CD14-positive monocyte (primary cell): ENCODE measurements at regions not wholly inside any gene's neighbourhood (a gene's known extent, or its start where the extent isn't known, plus 50 kb on each side); places are given as distances from the start of the nearest gene placed in this dataset.
A peak's percentile ranks its signal among the peaks of the same experiment; 100 is the strongest.

Experiments
- DNase-seq, 3 donors: peaks; one replicate each; pipeline ENCODE4 v3.0.0-alpha.2; 2011 to 2022
- H2AFZ ChIP-seq: 2 replicates; pipeline ENCODE4 v1.6.0; 2012; ENCODE audit warnings: mild to moderate bottlenecking, low read depth, low read length, inconsistent platforms; ENCODE audit not compliant: insufficient read depth, poor library complexity, severe bottlenecking
- H3K27ac ChIP-seq, 2 donors: 1 replicate in 1 of 2; 2 replicates in 1 of 2; pipeline ENCODE4 v1.5.1; 2012 to 2013; ENCODE audit warnings: low read length in 2 of 2, control low read depth in 1 of 2, inconsistent platforms in 1 of 2, low read depth in 1 of 2, mild to moderate bottlenecking in 1 of 2
- H3K27me3 ChIP-seq, 2 donors: one replicate each; pipeline versions ENCODE4 v1.6.0 to v1.6.1; 2011 to 2013; ENCODE audit warnings: low read length in 2 of 2; ENCODE audit not compliant: control insufficient read depth in 2 of 2, insufficient read depth in 2 of 2
- H3K36me3 ChIP-seq, 2 donors: replicated peaks in 1 of 2; 1 replicate in 1 of 2; 2 replicates in 1 of 2; pipeline versions ENCODE4 v1.5.1 to v1.6.1; 2012 to 2013; ENCODE audit warnings: low read length in 2 of 2, control low read depth in 1 of 2, inconsistent platforms in 1 of 2, mild to moderate bottlenecking in 1 of 2; ENCODE audit not compliant: insufficient read depth in 2 of 2, control insufficient read depth in 1 of 2
- H3K4me1 ChIP-seq, 2 donors: 1 replicate in 1 of 2; 2 replicates in 1 of 2; pipeline versions ENCODE4 v1.5.1 to v1.6.1; 2012 to 2013; ENCODE audit warnings: low read length in 2 of 2, control low read depth in 1 of 2, inconsistent platforms in 1 of 2, mild to moderate bottlenecking in 1 of 2, moderate library complexity in 1 of 2; ENCODE audit not compliant: insufficient read depth in 2 of 2, control insufficient read depth in 1 of 2
- H3K4me2 ChIP-seq: replicated peaks from 2 replicates; pipeline ENCODE3; 2012; ENCODE audit warnings: low read length, moderate library complexity, mild to moderate bottlenecking; ENCODE audit not compliant: poor library complexity, severe bottlenecking; ENCODE audit errors: extremely low read depth
- H3K4me3 ChIP-seq, 3 experiments: fragments of 200-600 bp in 1 of 3; sonication (generic) in 1 of 3; replicated peaks in 1 of 3; 1 replicate in 2 of 3; 2 replicates in 1 of 3; pipeline ENCODE4 v1.5.1; 2011 to 2013; ENCODE audit warnings: low read length in 3 of 3, mild to moderate bottlenecking in 3 of 3, control low read depth in 2 of 3, low read depth in 2 of 3, inconsistent platforms in 1 of 3, moderate library complexity in 1 of 3
- H3K79me2 ChIP-seq: 2 replicates; pipeline ENCODE4 v1.6.0; 2012; ENCODE audit warnings: mild to moderate bottlenecking, control low read depth, inconsistent platforms, low read length, moderate library complexity; ENCODE audit not compliant: insufficient read depth
- H3K9ac ChIP-seq: 2 replicates; pipeline ENCODE4 v1.6.0; 2017; ENCODE audit warnings: low read length, mild to moderate bottlenecking; ENCODE audit not compliant: insufficient read depth, poor library complexity, severe bottlenecking
- H3K9me3 ChIP-seq, 2 donors: replicated peaks in 1 of 2; 1 replicate in 1 of 2; 2 replicates in 1 of 2; pipeline versions ENCODE4 v1.5.1 to v1.6.1; 2012 to 2013; ENCODE audit warnings: low read length in 2 of 2, control low read depth in 1 of 2; ENCODE audit not compliant: control insufficient read depth in 1 of 2, insufficient read depth in 1 of 2
- H4K20me1 ChIP-seq: 2 replicates; pipeline ENCODE4 v1.6.0; 2012; ENCODE audit warnings: mild to moderate bottlenecking, low read length, control low read depth, moderate library complexity; ENCODE audit not compliant: insufficient read depth
- H3K27ac Mint-ChIP-seq, 7 donors: one replicate each; pipeline ENCODE4 v1.8.0; 2020; ENCODE audit warnings: mild to moderate bottlenecking in 7 of 7, mixed read lengths in 7 of 7, moderate library complexity in 6 of 7, inconsistent platforms in 2 of 7
- H3K27me3 Mint-ChIP-seq, 3 donors: one replicate each; pipeline ENCODE4 v1.8.0; 2021 to 2022; ENCODE audit warnings: low read depth in 3 of 3, mild to moderate bottlenecking in 3 of 3, mixed read lengths in 3 of 3, moderate library complexity in 3 of 3, inconsistent platforms in 1 of 3
- H3K36me3 Mint-ChIP-seq, 2 donors: one replicate each; pipeline ENCODE4 v1.8.0; 2020; ENCODE audit warnings: mixed read lengths in 2 of 2, inconsistent platforms in 1 of 2, mild to moderate bottlenecking in 1 of 2
- H3K4me1 Mint-ChIP-seq: one replicate; pipeline ENCODE4 v1.8.0; 2020; ENCODE audit warnings: mild to moderate bottlenecking, mixed read lengths
- H3K4me3 Mint-ChIP-seq, 2 donors: one replicate each; pipeline ENCODE4 v1.8.0; 2020; ENCODE audit warnings: mild to moderate bottlenecking in 2 of 2, mixed read lengths in 2 of 2, moderate library complexity in 1 of 2
- H3K9me3 Mint-ChIP-seq, 7 donors: one replicate each; pipeline ENCODE4 v1.8.0; 2020 to 2022; ENCODE audit warnings: mixed read lengths in 7 of 7, mild to moderate bottlenecking in 6 of 7, moderate library complexity in 6 of 7, inconsistent platforms in 2 of 7
- CTCF ChIP-seq: fragments of 200-600 bp; IDR thresholded peaks from one replicate; pipeline ENCODE4 v1.8.0; 2022; ENCODE audit warnings: antibody characterized with exemption, mild to moderate bottlenecking
- WGBS: methylation state at CpG from one replicate; pipeline ENCODE4 v1.1.5; 2013; ENCODE audit warnings: missing lambda C conversion rate; ENCODE audit not compliant: insufficient coverage; 5-methylcytosine and 5-hydroxymethylcytosine counted together
- intact Hi-C, 2 donors: fragments of 100-400 bp; cut with micrococcal nuclease; formaldehyde crosslinking; loops; one replicate each; pipeline versions ENCODE4 v1.15.0 to v1.15.1; 2023

DNA sequence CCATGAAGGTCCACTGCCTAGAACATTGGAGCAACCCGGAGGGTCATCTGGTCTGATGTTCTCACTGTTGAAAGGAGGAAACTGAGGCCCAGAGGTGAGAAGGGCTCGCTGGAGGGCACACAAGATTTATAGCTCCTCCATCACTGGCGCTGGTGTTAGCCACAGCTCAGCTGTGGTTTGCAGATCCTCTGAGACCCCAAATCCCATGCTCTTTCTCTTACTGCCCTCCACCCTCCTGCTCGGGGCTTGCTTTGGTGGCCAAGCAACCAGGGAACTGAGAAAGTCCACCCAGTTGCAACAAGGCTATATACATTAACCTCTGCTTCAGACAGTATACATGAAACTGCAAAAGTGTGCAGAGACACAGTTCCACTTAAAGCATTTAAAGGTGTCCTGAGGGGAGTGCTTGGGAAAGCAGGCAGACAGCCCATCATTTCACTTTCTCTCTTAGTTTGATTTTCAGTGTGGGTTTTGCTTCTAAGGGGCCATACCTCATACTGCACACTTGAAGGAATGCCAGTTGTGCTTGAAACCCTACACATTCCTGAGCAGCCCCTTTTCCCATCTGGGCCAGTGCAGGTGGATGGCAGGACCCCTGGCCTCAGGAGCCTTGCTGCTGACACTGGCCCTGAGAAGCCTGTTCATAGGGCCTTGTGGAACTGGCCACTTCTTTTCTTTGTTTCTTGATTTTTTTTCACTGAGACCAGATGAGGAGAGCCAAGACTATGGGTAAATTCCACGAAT is 347.6 kb downstream of the CDC5L start:
- no peak for TF ChIP-seq CTCF
- H4K20me1 ChIP-seq = no peaks in the 10 kb centered on the region
- H3K4me2 ChIP-seq = no peak overlapping the region
- WGBS = 86% methylated on average over 3 of the region's 5 CpGs
- no peaks in the 10 kb centered on the region for H3K9me3 ChIP-seq
- H3K27ac ChIP-seq = no peak overlapping the region
- no peaks in the 10 kb centered on the region for H3K27me3 ChIP-seq
- no peaks in the 10 kb centered on the region for H3K36me3 ChIP-seq
- Mint-ChIP-seq H3K27ac (peak overlapping the region in 1 of 7 donors; percentile 61), H3K9me3 (peaks cover 0 to 2% (median 0%) of the 10 kb centered on the region in 7 donors), H3K36me3 (no peaks in the 10 kb centered on the region), H3K27me3 (peaks cover 0 to 1% (median 1%) of the 10 kb centered on the region in 3 donors), H3K4me1 (peaks cover 7% of the 10 kb centered on the region), H3K4me3 (no peak overlapping the region)
- intact Hi-C loops = no loop called here
- H2AFZ ChIP-seq = no peak overlapping the region
- H3K79me2 ChIP-seq = no peaks in the 10 kb centered on the region
- H3K9ac ChIP-seq = no peak overlapping the region
- no peak overlapping the region for H3K4me3 ChIP-seq
- no peak for DNase-seq
- no peaks in the 10 kb centered on the region for H3K4me1 ChIP-seq

GRCh38 chr6:44735630-44735963 is 348.1 kb downstream of the CDC5L start:
- no peak overlapping the region for H3K27ac Mint-ChIP-seq

More at GRCh38 chr6:44735630-44735963, 348.1 kb downstream of the CDC5L start:
- H3K9ac ChIP-seq = no peak overlapping the region
- TF ChIP-seq CTCF = no peak
- H3K4me2 ChIP-seq = no peak overlapping the region
- no peak overlapping the region for H2AFZ ChIP-seq
- Mint-ChIP-seq H3K27me3 (peaks cover under 1 to 2% (median 1%) of the 10 kb centered on the region in 3 donors), H3K4me3 (no peak overlapping the region), H3K9me3 (no peaks in the 10 kb centered on the region), H3K36me3 (no peaks in the 10 kb centered on the region), H3K4me1 (peaks cover 7% of the 10 kb centered on the region)
- no peaks in the 10 kb centered on the region for H3K79me2 ChIP-seq
- no peaks in the 10 kb centered on the region for H3K4me1 ChIP-seq
- no peaks in the 10 kb centered on the region for H4K20me1 ChIP-seq
- H3K27me3 ChIP-seq = no peaks in the 10 kb centered on the region
- DNase-seq = peak in 1 of 3 donors; percentile 25
- H3K4me3 ChIP-seq = no peak overlapping the region
- H3K27ac ChIP-seq = no peak overlapping the region
- no peaks in the 10 kb centered on the region for H3K9me3 ChIP-seq
- WGBS = 86% methylated on average over 6 of the region's 6 CpGs
- H3K36me3 ChIP-seq = no peaks in the 10 kb centered on the region
- intact Hi-C loops = no loop called here
